Effector memory CD8-positive, alpha-beta T cell (primary cell): ENCODE measurements at regions not wholly inside any gene's neighbourhood (a gene's known extent, or its start where the extent isn't known, plus 50 kb on each side); places are given as distances from the start of the nearest gene placed in this dataset.

Experiments used
- ATAC-seq: fragments of 150-1000 bp; cut with Tn5 transposase; replicated peaks from 2 replicates; pipeline ENCODE4 v1.10.0; 2021; ENCODE audit warnings: mild to moderate bottlenecking, moderate library complexity
- DNase-seq, 3 experiments: peaks; one replicate each; pipeline ENCODE4 v3.0.0; 2021
- H3K27ac Mint-ChIP-seq, 2 donors: one replicate each; pipeline ENCODE4 v1.8.0; 2022; ENCODE audit warnings: mild to moderate bottlenecking in 2 of 2, mixed read lengths in 2 of 2, moderate library complexity in 2 of 2
- H3K27me3 Mint-ChIP-seq, 2 donors: one replicate each; pipeline ENCODE4 v1.8.0; 2022; ENCODE audit warnings: mixed read lengths in 2 of 2
- H3K36me3 Mint-ChIP-seq: one replicate; pipeline ENCODE4 v1.8.0; 2022; ENCODE audit warnings: mild to moderate bottlenecking, moderate library complexity, mixed read lengths; ENCODE audit not compliant: insufficient read depth
- H3K4me1 Mint-ChIP-seq, 2 donors: one replicate each; pipeline ENCODE4 v1.8.0; 2022; ENCODE audit warnings: low read depth in 2 of 2, mixed read lengths in 2 of 2
- H3K4me3 Mint-ChIP-seq, 2 donors: one replicate each; pipeline ENCODE4 v1.8.0; 2022; ENCODE audit warnings: mild to moderate bottlenecking in 2 of 2, mixed read lengths in 2 of 2, moderate library complexity in 2 of 2
- H3K9me3 Mint-ChIP-seq, 2 donors: one replicate each; pipeline ENCODE4 v1.8.0; 2022; ENCODE audit warnings: mixed read lengths in 2 of 2

DNA sequence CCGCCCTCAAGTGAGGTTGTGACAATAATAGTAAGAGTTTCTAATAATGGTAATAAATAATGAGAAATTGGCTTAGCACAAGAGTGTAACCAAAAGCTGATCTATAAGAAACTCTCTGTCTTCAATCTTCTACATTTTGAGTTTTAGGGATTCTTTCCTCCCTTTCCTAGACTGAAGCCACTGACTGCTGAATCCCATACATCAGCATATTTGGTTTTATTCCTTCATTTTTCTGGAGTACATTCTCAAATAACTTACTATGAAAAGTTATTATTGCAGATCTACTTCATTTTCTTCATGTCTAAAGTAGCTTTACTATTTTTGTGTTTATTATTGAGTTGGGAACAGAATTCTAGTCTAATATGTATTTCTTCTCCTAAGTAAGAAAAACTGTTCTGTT, 49.9 kb upstream of the ADAD1 start:
- Mint-ChIP-seq H3K36me3 (peaks cover 40% of the 10 kb centered on the region), H3K27ac (no peak overlapping the region)

More for the DNA sequence above, 49.9 kb upstream of the ADAD1 start:
- ATAC-seq (no peak), DNase-seq (no peak)
- H3K4me1 Mint-ChIP-seq = peaks cover 3 to 4% of the 10 kb centered on the region in 2 donors
- H3K27me3 Mint-ChIP-seq = no peaks in the 10 kb centered on the region
- H3K4me3 Mint-ChIP-seq = no peak overlapping the region
- H3K9me3 Mint-ChIP-seq = no peaks in the 10 kb centered on the region
